CD4-positive, alpha-beta T cell (primary cell): ENCODE measurements at regions not wholly inside any gene's neighbourhood (a gene's known extent, or its start where the extent isn't known, plus 50 kb on each side); places are given as distances from the start of the nearest gene placed in this dataset.

ENCODE experiments used
- ATAC-seq: fragments of 200-7000 bp; cut with Tn5 transposase; one replicate; pipeline ENCODE4 v1.10.0; 2022; ENCODE audit warnings: mild to moderate bottlenecking; ENCODE audit not compliant: poor library complexity
- CTCF ChIA-PET: fragments of 350-600 bp; sonication (Branson Sonifier 250); formaldehyde crosslinking; loops from one replicate; lab custom pipeline; 2021; ENCODE audit warnings: antibody characterized with exemption, inconsistent platforms; lab: Charles Lee
- POLR2A ChIA-PET: fragments of 350-600 bp; sonication (Branson Sonifier 250); formaldehyde crosslinking; loops from one replicate; lab custom pipeline; 2021; ENCODE audit warnings: antibody characterized with exemption, inconsistent platforms; lab: Charles Lee
- DNase-seq, 14 experiments: peaks; one replicate each; pipeline ENCODE4 v3.0.0-alpha.2; 2013 to 2020; ENCODE audit warnings: mixed read lengths in 2 of 14
- H3K27ac ChIP-seq, 2 donors: one replicate each; pipeline versions ENCODE4 v1.5.1 to v1.7.0; 2013; ENCODE audit warnings: low read length in 2 of 2, low read depth in 1 of 2, mild to moderate bottlenecking in 1 of 2
- H3K27me3 ChIP-seq, 2 experiments: 1 replicate in 1 of 2; 2 replicates in 1 of 2; pipeline versions ENCODE4 v1.6.1 to v1.7.0; 2013; ENCODE audit warnings: low read length in 2 of 2, control low read depth in 1 of 2, mild to moderate bottlenecking in 1 of 2, moderate library complexity in 1 of 2; ENCODE audit not compliant: insufficient read depth in 2 of 2, control insufficient read depth in 1 of 2
- H3K36me3 ChIP-seq: one replicate; pipeline ENCODE4 v1.6.1; 2013; ENCODE audit warnings: low read length, control low read depth; ENCODE audit not compliant: insufficient read depth
- H3K4me1 ChIP-seq: one replicate; pipeline ENCODE4 v1.6.1; 2013; ENCODE audit warnings: low read length, control low read depth; ENCODE audit not compliant: insufficient read depth
- H3K4me3 ChIP-seq: one replicate; pipeline ENCODE4 v1.5.1; 2013; ENCODE audit warnings: mild to moderate bottlenecking, low read length, moderate library complexity
- H3K9me3 ChIP-seq, 2 experiments: 1 replicate in 1 of 2; 2 replicates in 1 of 2; pipeline versions ENCODE4 v1.6.1 to v1.7.0; 2013; ENCODE audit warnings: low read length in 2 of 2, mild to moderate bottlenecking in 2 of 2, control low read depth in 1 of 2, moderate library complexity in 1 of 2; ENCODE audit not compliant: control insufficient read depth in 1 of 2, insufficient read depth in 1 of 2
- H3K27ac Mint-ChIP-seq: one replicate; pipeline ENCODE4 v1.8.0; 2020; ENCODE audit warnings: mixed read lengths
- H3K27me3 Mint-ChIP-seq: one replicate; pipeline ENCODE4 v1.8.0; 2021; ENCODE audit warnings: mixed read lengths
- H3K36me3 Mint-ChIP-seq: one replicate; pipeline ENCODE4 v1.8.0; 2021; ENCODE audit warnings: low read depth, mixed read lengths
- H3K4me1 Mint-ChIP-seq: one replicate; pipeline ENCODE4 v1.8.0; 2021; ENCODE audit warnings: low read depth, mixed read lengths
- H3K4me3 Mint-ChIP-seq: one replicate; pipeline ENCODE4 v1.8.0; 2020; ENCODE audit warnings: mild to moderate bottlenecking, mixed read lengths
- H3K9me3 Mint-ChIP-seq: one replicate; pipeline ENCODE4 v1.8.0; 2020; ENCODE audit warnings: mixed read lengths
- CTCF ChIP-seq: fragments of 200-600 bp; IDR thresholded peaks from one replicate; pipeline ENCODE4 v1.8.0; 2022; ENCODE audit warnings: antibody characterized with exemption, mild to moderate bottlenecking
- intact Hi-C, 2 experiments: fragments of 100-400 bp; cut with DNase I in 1 of 2; cut with micrococcal nuclease in 1 of 2; formaldehyde crosslinking; loops; one replicate each; pipeline versions ENCODE4 v1.15.1 to v1.9.0; 2023 to 2025; cut with DNase I, micrococcal nuclease

- H3K27ac Mint-ChIP-seq = no peak overlapping the region
- POLR2A ChIA-PET = no interaction called here
- Histone ChIP-seq H3K27me3 (no peaks in the 10 kb centered on the region), H3K9me3 (no peaks in the 10 kb centered on the region), H3K4me3 (no peak overlapping the region), H3K36me3 (no peaks in the 10 kb centered on the region), H3K4me1 (no peaks in the 10 kb centered on the region), H3K27ac (no peak overlapping the region)
- H3K36me3 Mint-ChIP-seq = no peaks in the 10 kb centered on the region
- H3K27me3 Mint-ChIP-seq = peaks cover 10% of the 10 kb centered on the region
- DNase-seq (no peak), ATAC-seq (no peak)
- H3K4me1 Mint-ChIP-seq = no peaks in the 10 kb centered on the region
- H3K9me3 Mint-ChIP-seq = peaks cover 3% of the 10 kb centered on the region
- H3K4me3 Mint-ChIP-seq = no peak overlapping the region
- intact Hi-C loops = no loop called here
- TF ChIP-seq CTCF = no peak
- CTCF ChIA-PET = no interaction called here
Observed at GRCh38 chr6:24064832-24065231, 61.2 kb upstream of the NRSN1 start.

GRCh38 chr6:24069526-24069925 is 56.5 kb upstream of the NRSN1 start:
- ATAC-seq (no peak), DNase-seq (no peak)
- no peaks in the 10 kb centered on the region for H3K4me1 ChIP-seq
- Mint-ChIP-seq H3K36me3 (no peaks in the 10 kb centered on the region), H3K4me3 (no peak overlapping the region), H3K9me3 (no peaks in the 10 kb centered on the region), H3K27ac (no peak overlapping the region), H3K27me3 (no peaks in the 10 kb centered on the region), H3K4me1 (no peaks in the 10 kb centered on the region)
- no peak for TF ChIP-seq CTCF
- no peaks in the 10 kb centered on the region for H3K27me3 ChIP-seq
- no peak overlapping the region for H3K27ac ChIP-seq
- no peaks in the 10 kb centered on the region for H3K36me3 ChIP-seq
- intact Hi-C loops = no loop called here
- CTCF ChIA-PET = no interaction called here
- no peak overlapping the region for H3K4me3 ChIP-seq
- POLR2A ChIA-PET = no interaction called here
- H3K9me3 ChIP-seq = no peaks in the 10 kb centered on the region

- H3K27me3 ChIP-seq = no peaks in the 10 kb centered on the region
- H3K4me3 ChIP-seq = no peak overlapping the region
- no peaks in the 10 kb centered on the region for H3K4me1 ChIP-seq
- no peak overlapping the region for H3K4me3 Mint-ChIP-seq
- ATAC-seq (no peak), DNase-seq (no peak)
- H3K27ac Mint-ChIP-seq = no peak overlapping the region
- H3K27me3 Mint-ChIP-seq = no peaks in the 10 kb centered on the region
- H3K36me3 ChIP-seq = no peaks in the 10 kb centered on the region
- no peak overlapping the region for H3K27ac ChIP-seq
- intact Hi-C loops = no loop called here
- no peaks in the 10 kb centered on the region for H3K36me3 Mint-ChIP-seq
- no peak for TF ChIP-seq CTCF
- no peaks in the 10 kb centered on the region for H3K9me3 ChIP-seq
- H3K4me1 Mint-ChIP-seq = no peaks in the 10 kb centered on the region
- POLR2A ChIA-PET = no interaction called here
- peaks cover 3% of the 10 kb centered on the region for H3K9me3 Mint-ChIP-seq
- CTCF ChIA-PET = no interaction called here
Observed at GRCh38 chr6:24072038-24072746, 53.8 kb upstream of the NRSN1 start.
